ENCODE measurements at regions not wholly inside any gene's neighbourhood (a gene's known extent, or its start where the extent isn't known, plus 50 kb on each side); places are given as distances from the start of the nearest gene placed in this dataset.

- TF ChIP-seq, protein P1, sequence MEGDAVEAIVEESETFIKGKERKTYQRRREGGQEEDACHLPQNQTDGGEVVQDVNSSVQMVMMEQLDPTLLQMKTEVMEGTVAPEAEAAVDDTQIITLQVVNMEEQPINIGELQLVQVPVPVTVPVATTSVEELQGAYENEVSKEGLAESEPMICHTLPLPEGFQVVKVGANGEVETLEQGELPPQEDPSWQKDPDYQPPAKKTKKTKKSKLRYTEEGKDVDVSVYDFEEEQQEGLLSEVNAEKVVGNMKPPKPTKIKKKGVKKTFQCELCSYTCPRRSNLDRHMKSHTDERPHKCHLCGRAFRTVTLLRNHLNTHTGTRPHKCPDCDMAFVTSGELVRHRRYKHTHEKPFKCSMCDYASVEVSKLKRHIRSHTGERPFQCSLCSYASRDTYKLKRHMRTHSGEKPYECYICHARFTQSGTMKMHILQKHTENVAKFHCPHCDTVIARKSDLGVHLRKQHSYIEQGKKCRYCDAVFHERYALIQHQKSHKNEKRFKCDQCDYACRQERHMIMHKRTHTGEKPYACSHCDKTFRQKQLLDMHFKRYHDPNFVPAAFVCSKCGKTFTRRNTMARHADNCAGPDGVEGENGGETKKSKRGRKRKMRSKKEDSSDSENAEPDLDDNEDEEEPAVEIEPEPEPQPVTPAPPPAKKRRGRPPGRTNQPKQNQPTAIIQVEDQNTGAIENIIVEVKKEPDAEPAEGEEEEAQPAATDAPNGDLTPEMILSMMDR (IDR thresholded peaks at IDR 0.05; ENCODE audit: low read length), result no peak
- TF ChIP-seq EZH2 (IDR thresholded peaks at IDR 0.05; ENCODE audit: borderline replicate concordance, low read length), result no peak
These were observed 602.1 kb upstream of the TMEM132C start for GRCh38 chr12:127664901-127665300.
